ENCODE measurements at regions not wholly inside any gene's neighbourhood (a gene's known extent, or its start where the extent isn't known, plus 50 kb on each side); places are given as distances from the start of the nearest gene placed in this dataset.

- intact Hi-C loops (cut with micrococcal nuclease) = no loop called here
- Mint-ChIP-seq H3K9me3 (peaks cover 2% of the 10 kb centered on the region), H3K27me3 (no peaks in the 10 kb centered on the region), H3K4me3 (no peak overlapping the region), H3K27ac (no peak overlapping the region), H3K36me3 (ENCODE audit: low read depth) (no peaks in the 10 kb centered on the region), H3K4me1 (no peaks in the 10 kb centered on the region)
- ATAC-seq (ENCODE audit: low read depth) = no peak
- no peak for TF ChIP-seq CTCF (IDR thresholded peaks at IDR 0.05)
- no peak for DNase-seq
- ChIA-PET POLR2A (no interaction called here), CTCF (no interaction called here)
Observed at GRCh38 chr5:96016216-96016615, 54.6 kb upstream of the ELL2 start.

DNA sequence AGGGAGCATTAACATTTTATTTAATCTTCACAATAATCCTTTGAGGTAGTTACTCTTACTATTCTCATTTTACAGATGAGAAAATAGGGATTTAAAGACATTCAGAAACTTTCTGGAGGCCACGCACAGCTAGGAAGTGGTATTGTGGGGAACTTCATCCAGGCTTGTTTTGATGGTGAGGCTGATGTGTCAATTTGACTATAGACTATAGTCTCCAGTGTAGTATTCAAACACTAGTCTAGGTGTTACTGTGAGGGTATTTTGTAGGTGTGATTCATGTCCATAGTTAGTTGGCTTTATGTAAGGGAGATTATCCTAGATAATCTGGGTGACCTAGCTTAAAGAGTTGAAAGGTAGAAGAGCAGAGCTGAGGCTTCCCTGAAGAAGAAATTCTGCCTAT lies 54.1 kb upstream of the ELL2 start:
- H3K27ac Mint-ChIP-seq = no peak overlapping the region
- CTCF ChIA-PET = no interaction called here
- no peaks in the 10 kb centered on the region for H3K27me3 Mint-ChIP-seq
- no peak for DNase-seq
- no peaks in the 10 kb centered on the region for H3K36me3 Mint-ChIP-seq (ENCODE audit: low read depth)
- peaks cover 2% of the 10 kb centered on the region for H3K9me3 Mint-ChIP-seq
- intact Hi-C loops (cut with micrococcal nuclease) = no loop called here
- POLR2A ChIA-PET = no interaction called here
- no peak overlapping the region for H3K4me3 Mint-ChIP-seq
- no peak for TF ChIP-seq CTCF (IDR thresholded peaks at IDR 0.05)
- no peak for ATAC-seq (ENCODE audit: low read depth)
- no peaks in the 10 kb centered on the region for H3K4me1 Mint-ChIP-seq

GRCh38 chr5:96014395-96014794 lies 52.7 kb upstream of the ELL2 start:
- no peaks in the 10 kb centered on the region for H3K27me3 Mint-ChIP-seq
- DNase-seq (no peak), ATAC-seq (ENCODE audit: low read depth) (no peak)
- intact Hi-C loops (cut with micrococcal nuclease) = no loop called here
- H3K27ac Mint-ChIP-seq = no peak overlapping the region
- no peak overlapping the region for H3K4me3 Mint-ChIP-seq
- POLR2A ChIA-PET = no interaction called here
- CTCF ChIA-PET = no interaction called here
- no peaks in the 10 kb centered on the region for H3K4me1 Mint-ChIP-seq
- no peaks in the 10 kb centered on the region for H3K36me3 Mint-ChIP-seq (ENCODE audit: low read depth)
- TF ChIP-seq CTCF (IDR thresholded peaks at IDR 0.05) = no peak
- peaks cover 2% of the 10 kb centered on the region for H3K9me3 Mint-ChIP-seq

DNA sequence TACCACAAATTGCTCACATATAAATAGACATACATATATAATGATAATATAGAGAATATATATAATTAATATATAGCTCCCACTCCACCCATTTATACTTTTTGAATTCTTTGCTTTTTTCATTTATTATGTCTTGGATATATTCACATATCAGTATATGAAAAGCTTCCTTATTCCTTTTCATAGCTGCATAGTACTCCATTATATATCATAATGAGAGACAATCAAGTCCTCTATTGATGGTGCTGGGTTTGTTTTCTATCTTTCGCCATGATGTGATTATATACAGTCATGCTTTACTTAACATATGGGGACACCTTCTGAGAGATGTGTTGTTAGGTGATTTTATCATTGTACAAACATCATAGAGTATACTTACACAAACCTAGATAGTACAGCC lies 51.6 kb upstream of the ELL2 start:
- CTCF ChIA-PET = no interaction called here
- POLR2A ChIA-PET = interaction anchor here (0.7 kb wide), 1 partner anchor 246 kb away, joined by 3 read pairs; no protein-coding TSS in a partner anchor
- DNase-seq (no peak), ATAC-seq (ENCODE audit: low read depth) (no peak)
- Mint-ChIP-seq H3K4me3 (no peak overlapping the region), H3K36me3 (ENCODE audit: low read depth) (no peaks in the 10 kb centered on the region), H3K27ac (no peak overlapping the region), H3K27me3 (no peaks in the 10 kb centered on the region), H3K9me3 (peaks cover 6% of the 10 kb centered on the region), H3K4me1 (no peaks in the 10 kb centered on the region)
- TF ChIP-seq CTCF (IDR thresholded peaks at IDR 0.05) = no peak
- intact Hi-C loops (cut with micrococcal nuclease) = no loop called here

DNA sequence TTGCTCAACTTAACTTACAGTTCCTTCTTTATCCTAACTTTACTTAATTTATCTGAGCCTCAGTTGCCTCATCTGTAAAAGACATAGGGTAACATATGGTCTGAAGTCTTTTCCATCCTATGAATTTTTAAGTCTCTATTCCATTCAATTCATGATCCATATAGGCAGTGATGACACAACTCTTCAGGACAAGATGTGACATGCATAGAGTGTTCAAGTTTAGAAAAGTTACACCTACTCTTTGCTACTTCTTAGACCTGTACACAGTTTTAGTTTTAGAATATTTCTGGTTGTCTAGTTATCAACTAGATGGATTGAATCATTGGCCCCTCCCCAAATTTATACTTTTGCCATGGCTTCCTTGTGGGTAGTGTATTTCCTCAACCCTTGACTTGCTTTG lies 50.7 kb upstream of the ELL2 start:
- no peak for TF ChIP-seq CTCF (IDR thresholded peaks at IDR 0.05)
- Mint-ChIP-seq H3K36me3 (ENCODE audit: low read depth) (no peaks in the 10 kb centered on the region), H3K9me3 (peaks cover 6% of the 10 kb centered on the region), H3K27ac (no peak overlapping the region), H3K27me3 (no peaks in the 10 kb centered on the region), H3K4me1 (no peaks in the 10 kb centered on the region), H3K4me3 (no peak overlapping the region)
- ChIA-PET CTCF (no interaction called here), POLR2A (interaction anchor here (0.7 kb wide), 1 partner anchor 247 kb away, joined by 3 read pairs; no protein-coding TSS in a partner anchor)
- DNase-seq = no peak
- no peak for ATAC-seq (ENCODE audit: low read depth)
- intact Hi-C loops (cut with micrococcal nuclease) = no loop called here
